ENCODE measurements at regions not wholly inside any gene's neighbourhood (a gene's known extent, or its start where the extent isn't known, plus 50 kb on each side); places are given as distances from the start of the nearest gene placed in this dataset.

GRCh38 chr10:28382525-28383269 is 79.8 kb upstream of the MPP7 start:
- no peak overlapping the region for H3K4ac ChIP-seq (ENCODE audit: low read depth in 1 of 2, low read length in 2 of 2)
- WGBS: 82% methylated on average over 10 of the region's 13 CpGs
- no peak overlapping the region for H2AFZ ChIP-seq (ENCODE audit: low read depth, low read length)
- no peak overlapping the region for H3K4me3 ChIP-seq (ENCODE audit: insufficient read depth in 1 of 2, low read depth in 1 of 2, low read length in 2 of 2)
- no peak overlapping the region for H2BK12ac ChIP-seq (ENCODE audit: low read length in 2 of 2)
- no peaks in the 10 kb centered on the region for H3K79me1 ChIP-seq (replicated peaks; ENCODE audit: low read length, poor library complexity, severe bottlenecking)
- no peak overlapping the region for H3K18ac ChIP-seq (ENCODE audit: low read depth in 1 of 2, low read length in 2 of 2)
- H3K9ac ChIP-seq (ENCODE audit: low read length): peak overlapping the region; percentile 51
- peaks cover 16 to 33% of the 10 kb centered on the region in 2 experiments for H3K27me3 ChIP-seq (ENCODE audit: control insufficient read depth in 1 of 2, insufficient read depth in 1 of 2, low read length in 2 of 2)
- peak; percentile 22 for DNase-seq
- H3K27ac ChIP-seq (ENCODE audit: low read length, poor library complexity, severe bottlenecking): no peak overlapping the region
- H4K8ac ChIP-seq (ENCODE audit: low read length): no peak overlapping the region
- H2AK5ac ChIP-seq (ENCODE audit: low read length, severe bottlenecking): no peak overlapping the region
- no peak overlapping the region for H2BK120ac ChIP-seq (ENCODE audit: low read depth, low read length)
- no peaks in the 10 kb centered on the region for H3K36me3 ChIP-seq (ENCODE audit: control insufficient read depth in 1 of 2, insufficient read depth in 2 of 2, low read depth in 1 of 2, low read length in 2 of 2)
- H2BK5ac ChIP-seq (ENCODE audit: low read depth, low read length, poor library complexity, severe bottlenecking): no peak overlapping the region
- no peak overlapping the region for H3K14ac ChIP-seq (ENCODE audit: low read length in 2 of 2)
- H3K9me3 ChIP-seq (ENCODE audit: control insufficient read depth, low read length): no peaks in the 10 kb centered on the region
- H4K91ac ChIP-seq (ENCODE audit: low read length): no peak overlapping the region
- H2BK15ac ChIP-seq (ENCODE audit: low read depth, poor library complexity, severe bottlenecking): no peak overlapping the region
- H3K4me1 ChIP-seq (ENCODE audit: control insufficient read depth, insufficient read depth, low read depth, low read length): peaks cover 2% of the 10 kb centered on the region
- H3K23ac ChIP-seq (ENCODE audit: low read length in 2 of 2): no peak overlapping the region
- no peak overlapping the region for H3K4me2 ChIP-seq (ENCODE audit: low read length, poor library complexity, severe bottlenecking)

GRCh38 chr10:28384557-28384956 is 81.7 kb upstream of the MPP7 start:
- Histone ChIP-seq H3K9me3 (ENCODE audit: control insufficient read depth, low read length) (no peaks in the 10 kb centered on the region), H2AFZ (ENCODE audit: low read depth, low read length) (no peak overlapping the region), H4K8ac (ENCODE audit: low read length) (no peak overlapping the region), H2BK120ac (ENCODE audit: low read depth, low read length) (no peak overlapping the region), H3K4me1 (ENCODE audit: control insufficient read depth, insufficient read depth, low read depth, low read length) (peaks cover 2% of the 10 kb centered on the region), H2AK5ac (ENCODE audit: low read length, severe bottlenecking) (no peak overlapping the region), H3K14ac (ENCODE audit: low read length in 2 of 2) (no peak overlapping the region), H3K36me3 (ENCODE audit: control insufficient read depth in 1 of 2, insufficient read depth in 2 of 2, low read depth in 1 of 2, low read length in 2 of 2) (no peaks in the 10 kb centered on the region), H3K18ac (ENCODE audit: low read depth in 1 of 2, low read length in 2 of 2) (no peak overlapping the region), H3K23ac (ENCODE audit: low read length in 2 of 2) (no peak overlapping the region), H3K4ac (ENCODE audit: low read depth in 1 of 2, low read length in 2 of 2) (no peak overlapping the region), H3K4me2 (ENCODE audit: low read length, poor library complexity, severe bottlenecking) (no peak overlapping the region), H2BK15ac (ENCODE audit: low read depth, poor library complexity, severe bottlenecking) (no peak overlapping the region), H3K27ac (ENCODE audit: low read length, poor library complexity, severe bottlenecking) (no peak overlapping the region), H3K79me1 (replicated peaks; ENCODE audit: low read length, poor library complexity, severe bottlenecking) (no peaks in the 10 kb centered on the region), H2BK5ac (ENCODE audit: low read depth, low read length, poor library complexity, severe bottlenecking) (no peak overlapping the region), H3K9ac (ENCODE audit: low read length) (no peak overlapping the region), H2BK12ac (ENCODE audit: low read length in 2 of 2) (no peak overlapping the region), H4K91ac (ENCODE audit: low read length) (no peak overlapping the region), H3K27me3 (ENCODE audit: control insufficient read depth in 1 of 2, insufficient read depth in 1 of 2, low read length in 2 of 2) (peaks cover 16 to 40% of the 10 kb centered on the region in 2 experiments), H3K4me3 (ENCODE audit: insufficient read depth in 1 of 2, low read depth in 1 of 2, low read length in 2 of 2) (no peak overlapping the region)
- no peak for DNase-seq
- WGBS: 88% methylated on average over 2 of the region's 2 CpGs

GRCh38 chr10:28385748-28386502 is 83.1 kb upstream of the MPP7 start:
- no peak overlapping the region for H3K23ac ChIP-seq (ENCODE audit: low read length in 2 of 2)
- H2BK12ac ChIP-seq (ENCODE audit: low read length in 2 of 2): no peak overlapping the region
- H3K4me3 ChIP-seq (ENCODE audit: insufficient read depth in 1 of 2, low read depth in 1 of 2, low read length in 2 of 2): no peak overlapping the region
- 88% methylated on average over 6 of the region's 6 CpGs for WGBS
- no peak overlapping the region for H4K8ac ChIP-seq (ENCODE audit: low read length)
- no peak overlapping the region for H3K14ac ChIP-seq (ENCODE audit: low read length in 2 of 2)
- peaks cover 16 to 40% of the 10 kb centered on the region in 2 experiments for H3K27me3 ChIP-seq (ENCODE audit: control insufficient read depth in 1 of 2, insufficient read depth in 1 of 2, low read length in 2 of 2)
- H3K36me3 ChIP-seq (ENCODE audit: control insufficient read depth in 1 of 2, insufficient read depth in 2 of 2, low read depth in 1 of 2, low read length in 2 of 2): no peaks in the 10 kb centered on the region
- no peaks in the 10 kb centered on the region for H3K9me3 ChIP-seq (ENCODE audit: control insufficient read depth, low read length)
- H3K4ac ChIP-seq (ENCODE audit: low read depth in 1 of 2, low read length in 2 of 2): no peak overlapping the region
- H3K4me2 ChIP-seq (ENCODE audit: low read length, poor library complexity, severe bottlenecking): no peak overlapping the region
- H2BK5ac ChIP-seq (ENCODE audit: low read depth, low read length, poor library complexity, severe bottlenecking): no peak overlapping the region
- no peak overlapping the region for H2AK5ac ChIP-seq (ENCODE audit: low read length, severe bottlenecking)
- no peak overlapping the region for H2AFZ ChIP-seq (ENCODE audit: low read depth, low read length)
- no peak overlapping the region for H3K18ac ChIP-seq (ENCODE audit: low read depth in 1 of 2, low read length in 2 of 2)
- no peaks in the 10 kb centered on the region for H3K79me1 ChIP-seq (replicated peaks; ENCODE audit: low read length, poor library complexity, severe bottlenecking)
- no peak for DNase-seq
- no peak overlapping the region for H3K27ac ChIP-seq (ENCODE audit: low read length, poor library complexity, severe bottlenecking)
- H2BK120ac ChIP-seq (ENCODE audit: low read depth, low read length): no peak overlapping the region
- H2BK15ac ChIP-seq (ENCODE audit: low read depth, poor library complexity, severe bottlenecking): no peak overlapping the region
- H3K4me1 ChIP-seq (ENCODE audit: control insufficient read depth, insufficient read depth, low read depth, low read length): peaks cover 2% of the 10 kb centered on the region
- no peak overlapping the region for H4K91ac ChIP-seq (ENCODE audit: low read length)
- no peak overlapping the region for H3K9ac ChIP-seq (ENCODE audit: low read length)

GRCh38 chr10:28386503-28386868 is 83.6 kb upstream of the MPP7 start:
- Histone ChIP-seq H3K4ac (ENCODE audit: low read depth in 1 of 2, low read length in 2 of 2) (no peak overlapping the region), H3K36me3 (ENCODE audit: control insufficient read depth in 1 of 2, insufficient read depth in 2 of 2, low read depth in 1 of 2, low read length in 2 of 2) (no peaks in the 10 kb centered on the region), H4K8ac (ENCODE audit: low read length) (no peak overlapping the region), H3K9me3 (ENCODE audit: control insufficient read depth, low read length) (no peaks in the 10 kb centered on the region), H3K23ac (ENCODE audit: low read length in 2 of 2) (no peak overlapping the region), H3K4me1 (ENCODE audit: control insufficient read depth, insufficient read depth, low read depth, low read length) (peaks cover 2% of the 10 kb centered on the region), H2BK12ac (ENCODE audit: low read length in 2 of 2) (no peak overlapping the region), H3K18ac (ENCODE audit: low read depth in 1 of 2, low read length in 2 of 2) (no peak overlapping the region), H3K4me2 (ENCODE audit: low read length, poor library complexity, severe bottlenecking) (no peak overlapping the region), H3K27ac (ENCODE audit: low read length, poor library complexity, severe bottlenecking) (no peak overlapping the region), H4K91ac (ENCODE audit: low read length) (no peak overlapping the region), H2BK5ac (ENCODE audit: low read depth, low read length, poor library complexity, severe bottlenecking) (no peak overlapping the region), H3K27me3 (ENCODE audit: control insufficient read depth in 1 of 2, insufficient read depth in 1 of 2, low read length in 2 of 2) (peaks cover 16 to 40% of the 10 kb centered on the region in 2 experiments), H3K9ac (ENCODE audit: low read length) (no peak overlapping the region), H3K14ac (ENCODE audit: low read length in 2 of 2) (no peak overlapping the region), H2BK120ac (ENCODE audit: low read depth, low read length) (no peak overlapping the region), H2AK5ac (ENCODE audit: low read length, severe bottlenecking) (no peak overlapping the region), H2BK15ac (ENCODE audit: low read depth, poor library complexity, severe bottlenecking) (no peak overlapping the region), H2AFZ (ENCODE audit: low read depth, low read length) (no peak overlapping the region), H3K4me3 (ENCODE audit: insufficient read depth in 1 of 2, low read depth in 1 of 2, low read length in 2 of 2) (no peak overlapping the region), H3K79me1 (replicated peaks; ENCODE audit: low read length, poor library complexity, severe bottlenecking) (no peaks in the 10 kb centered on the region)
- WGBS: 84% methylated on average over 4 of the region's 4 CpGs
- no peak for DNase-seq

All from mesenchymal stem cell (in vitro differentiated cells and primary cell).